ENCODE measurements at regions not wholly inside any gene's neighbourhood (a gene's known extent, or its start where the extent isn't known, plus 50 kb on each side); places are given as distances from the start of the nearest gene placed in this dataset.

- Histone ChIP-seq H3K27me3 (ENCODE audit: control insufficient read depth in 1 of 2, insufficient read depth in 2 of 2, low read length in 2 of 2) (peaks cover 2 to 7% of the 10 kb centered on the region in 2 donors), H3K27ac (ENCODE audit: low read length) (no peak overlapping the region), H3K9ac (ENCODE audit: low read length in 2 of 2) (no peak overlapping the region), H3K4me1 (ENCODE audit: control insufficient read depth, insufficient read depth, low read length) (no peaks in the 10 kb centered on the region), H3K4me3 (ENCODE audit: low read length in 2 of 2) (no peak overlapping the region), H3K36me3 (ENCODE audit: control insufficient read depth in 2 of 2, insufficient read depth in 2 of 2, low read length in 2 of 2) (no peaks in the 10 kb centered on the region), H3K9me3 (ENCODE audit: control insufficient read depth in 2 of 2, low read length in 2 of 2) (no peaks in the 10 kb centered on the region)
Observed at GRCh38 chr10:129393812-129394211, 73.2 kb upstream of the MGMT start.

GRCh38 chr10:129394518-129395328 is 72.3 kb upstream of the MGMT start:
- no peaks in the 10 kb centered on the region for H3K4me1 ChIP-seq (ENCODE audit: control insufficient read depth, insufficient read depth, low read length)
- no peaks in the 10 kb centered on the region for H3K9me3 ChIP-seq (ENCODE audit: control insufficient read depth in 2 of 2, low read length in 2 of 2)
- H3K9ac ChIP-seq (ENCODE audit: low read length in 2 of 2) = no peak overlapping the region
- no peak overlapping the region for H3K27ac ChIP-seq (ENCODE audit: low read length)
- H3K4me3 ChIP-seq (ENCODE audit: low read length in 2 of 2) = no peak overlapping the region
- H3K36me3 ChIP-seq (ENCODE audit: control insufficient read depth in 2 of 2, insufficient read depth in 2 of 2, low read length in 2 of 2) = no peaks in the 10 kb centered on the region
- peaks cover 2 to 7% of the 10 kb centered on the region in 2 donors for H3K27me3 ChIP-seq (ENCODE audit: control insufficient read depth in 1 of 2, insufficient read depth in 2 of 2, low read length in 2 of 2)

- H3K27me3 ChIP-seq (ENCODE audit: control insufficient read depth in 1 of 2, insufficient read depth in 2 of 2, low read length in 2 of 2) = peaks cover 2 to 7% of the 10 kb centered on the region in 2 donors
- H3K4me3 ChIP-seq (ENCODE audit: low read length in 2 of 2) = no peak overlapping the region
- H3K9me3 ChIP-seq (ENCODE audit: control insufficient read depth in 2 of 2, low read length in 2 of 2) = no peaks in the 10 kb centered on the region
- H3K36me3 ChIP-seq (ENCODE audit: control insufficient read depth in 2 of 2, insufficient read depth in 2 of 2, low read length in 2 of 2) = no peaks in the 10 kb centered on the region
- no peak overlapping the region for H3K27ac ChIP-seq (ENCODE audit: low read length)
- H3K9ac ChIP-seq (ENCODE audit: low read length in 2 of 2) = no peak overlapping the region
- no peaks in the 10 kb centered on the region for H3K4me1 ChIP-seq (ENCODE audit: control insufficient read depth, insufficient read depth, low read length)
Observed at GRCh38 chr10:129396021-129396722, 70.9 kb upstream of the MGMT start.

GRCh38 chr10:129397198-129397974 is 69.7 kb upstream of the MGMT start:
- Histone ChIP-seq H3K27ac (ENCODE audit: low read length) (no peak overlapping the region), H3K36me3 (ENCODE audit: control insufficient read depth in 2 of 2, insufficient read depth in 2 of 2, low read length in 2 of 2) (no peaks in the 10 kb centered on the region), H3K9ac (ENCODE audit: low read length in 2 of 2) (no peak overlapping the region), H3K4me1 (ENCODE audit: control insufficient read depth, insufficient read depth, low read length) (no peaks in the 10 kb centered on the region), H3K9me3 (ENCODE audit: control insufficient read depth in 2 of 2, low read length in 2 of 2) (no peaks in the 10 kb centered on the region), H3K27me3 (ENCODE audit: control insufficient read depth in 1 of 2, insufficient read depth in 2 of 2, low read length in 2 of 2) (peaks cover 0 to 4% of the 10 kb centered on the region in 2 donors), H3K4me3 (ENCODE audit: low read length in 2 of 2) (no peak overlapping the region)

GRCh38 chr10:129398711-129399141 is 68.3 kb upstream of the MGMT start:
- no peak overlapping the region for H3K27ac ChIP-seq (ENCODE audit: low read length)
- H3K9me3 ChIP-seq (ENCODE audit: control insufficient read depth in 2 of 2, low read length in 2 of 2) = no peaks in the 10 kb centered on the region
- H3K27me3 ChIP-seq (ENCODE audit: control insufficient read depth in 1 of 2, insufficient read depth in 2 of 2, low read length in 2 of 2) = peaks cover 0 to 4% of the 10 kb centered on the region in 2 donors
- H3K36me3 ChIP-seq (ENCODE audit: control insufficient read depth in 2 of 2, insufficient read depth in 2 of 2, low read length in 2 of 2) = no peaks in the 10 kb centered on the region
- no peak overlapping the region for H3K4me3 ChIP-seq (ENCODE audit: low read length in 2 of 2)
- H3K9ac ChIP-seq (ENCODE audit: low read length in 2 of 2) = no peak overlapping the region
- H3K4me1 ChIP-seq (ENCODE audit: control insufficient read depth, insufficient read depth, low read length) = no peaks in the 10 kb centered on the region

- no peak overlapping the region for H3K4me3 ChIP-seq (ENCODE audit: low read length in 2 of 2)
- H3K27ac ChIP-seq (ENCODE audit: low read length) = no peak overlapping the region
- no peak overlapping the region for H3K9ac ChIP-seq (ENCODE audit: low read length in 2 of 2)
- H3K9me3 ChIP-seq (ENCODE audit: control insufficient read depth in 2 of 2, low read length in 2 of 2) = no peaks in the 10 kb centered on the region
- no peaks in the 10 kb centered on the region for H3K4me1 ChIP-seq (ENCODE audit: control insufficient read depth, insufficient read depth, low read length)
- no peaks in the 10 kb centered on the region for H3K36me3 ChIP-seq (ENCODE audit: control insufficient read depth in 2 of 2, insufficient read depth in 2 of 2, low read length in 2 of 2)
- no peaks in the 10 kb centered on the region for H3K27me3 ChIP-seq (ENCODE audit: control insufficient read depth in 1 of 2, insufficient read depth in 2 of 2, low read length in 2 of 2)
Observed at GRCh38 chr10:129400426-129400825, 66.6 kb upstream of the MGMT start.

GRCh38 chr10:129402459-129402858 is 64.6 kb upstream of the MGMT start:
- Histone ChIP-seq H3K9me3 (ENCODE audit: control insufficient read depth in 2 of 2, low read length in 2 of 2) (no peaks in the 10 kb centered on the region), H3K36me3 (ENCODE audit: control insufficient read depth in 2 of 2, insufficient read depth in 2 of 2, low read length in 2 of 2) (no peaks in the 10 kb centered on the region), H3K9ac (ENCODE audit: low read length in 2 of 2) (no peak overlapping the region)

GRCh38 chr10:129404091-129404490 is 63.0 kb upstream of the MGMT start:
- Histone ChIP-seq H3K36me3 (ENCODE audit: control insufficient read depth in 2 of 2, insufficient read depth in 2 of 2, low read length in 2 of 2) (no peaks in the 10 kb centered on the region), H3K4me3 (ENCODE audit: low read length in 2 of 2) (no peak overlapping the region), H3K27ac (ENCODE audit: low read length) (no peak overlapping the region), H3K9ac (ENCODE audit: low read length in 2 of 2) (no peak overlapping the region), H3K4me1 (ENCODE audit: control insufficient read depth, insufficient read depth, low read length) (no peaks in the 10 kb centered on the region), H3K27me3 (ENCODE audit: control insufficient read depth in 1 of 2, insufficient read depth in 2 of 2, low read length in 2 of 2) (no peaks in the 10 kb centered on the region), H3K9me3 (ENCODE audit: control insufficient read depth in 2 of 2, low read length in 2 of 2) (no peaks in the 10 kb centered on the region)

More at GRCh38 chr10:129402459-129402858, 64.6 kb upstream of the MGMT start:
- no peak overlapping the region for H3K27ac ChIP-seq (ENCODE audit: low read length)
- H3K4me3 ChIP-seq (ENCODE audit: low read length in 2 of 2) = no peak overlapping the region
- H3K4me1 ChIP-seq (ENCODE audit: control insufficient read depth, insufficient read depth, low read length) = no peaks in the 10 kb centered on the region
- no peaks in the 10 kb centered on the region for H3K27me3 ChIP-seq (ENCODE audit: control insufficient read depth in 1 of 2, insufficient read depth in 2 of 2, low read length in 2 of 2)

- no peaks in the 10 kb centered on the region for H3K27me3 ChIP-seq (ENCODE audit: control insufficient read depth in 1 of 2, insufficient read depth in 2 of 2, low read length in 2 of 2)
- no peaks in the 10 kb centered on the region for H3K36me3 ChIP-seq (ENCODE audit: control insufficient read depth in 2 of 2, insufficient read depth in 2 of 2, low read length in 2 of 2)
- no peak overlapping the region for H3K4me3 ChIP-seq (ENCODE audit: low read length in 2 of 2)
- no peak overlapping the region for H3K9ac ChIP-seq (ENCODE audit: low read length in 2 of 2)
- H3K4me1 ChIP-seq (ENCODE audit: control insufficient read depth, insufficient read depth, low read length) = no peaks in the 10 kb centered on the region
- no peaks in the 10 kb centered on the region for H3K9me3 ChIP-seq (ENCODE audit: control insufficient read depth in 2 of 2, low read length in 2 of 2)
- no peak overlapping the region for H3K27ac ChIP-seq (ENCODE audit: low read length)
Observed at GRCh38 chr10:129405389-129405788, 61.7 kb upstream of the MGMT start.

- Histone ChIP-seq H3K36me3 (ENCODE audit: control insufficient read depth in 2 of 2, insufficient read depth in 2 of 2, low read length in 2 of 2) (no peaks in the 10 kb centered on the region), H3K27ac (ENCODE audit: low read length) (no peak overlapping the region), H3K4me1 (ENCODE audit: control insufficient read depth, insufficient read depth, low read length) (no peaks in the 10 kb centered on the region), H3K9me3 (ENCODE audit: control insufficient read depth in 2 of 2, low read length in 2 of 2) (no peaks in the 10 kb centered on the region), H3K4me3 (ENCODE audit: low read length in 2 of 2) (no peak overlapping the region), H3K9ac (ENCODE audit: low read length in 2 of 2) (no peak overlapping the region), H3K27me3 (ENCODE audit: control insufficient read depth in 1 of 2, insufficient read depth in 2 of 2, low read length in 2 of 2) (peaks cover 0 to 5% of the 10 kb centered on the region in 2 donors)
Observed at GRCh38 chr10:129410688-129411392, 56.2 kb upstream of the MGMT start.
